ENCODE measurements at regions not wholly inside any gene's neighbourhood (a gene's known extent, or its start where the extent isn't known, plus 50 kb on each side); places are given as distances from the start of the nearest gene placed in this dataset.

DNA sequence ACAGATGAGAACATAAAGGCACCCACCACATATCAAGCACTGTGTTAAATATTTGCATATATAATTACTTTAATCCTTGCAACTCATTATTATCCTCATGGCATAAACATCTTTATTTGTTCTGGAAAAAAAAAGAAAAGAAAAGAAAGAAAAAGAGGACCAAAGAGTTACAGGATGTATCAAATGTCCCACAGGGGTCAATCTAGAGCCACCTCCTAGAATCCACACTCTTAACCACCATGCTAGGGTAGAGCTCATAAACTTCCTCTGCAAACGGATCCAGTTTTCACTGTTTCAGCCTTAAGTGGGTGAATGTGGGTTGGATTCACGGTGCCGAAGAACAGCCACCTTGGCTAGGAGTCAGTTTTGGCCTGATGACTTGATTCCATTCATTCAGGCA, 171.1 kb upstream of the PPARGC1A start:
- intact Hi-C loops (cut with DNase I), result no loop called here
- no peaks in the 10 kb centered on the region for H3K9me3 ChIP-seq
- H3K4me3 ChIP-seq, result no peak overlapping the region
- no peaks in the 10 kb centered on the region for H3K27me3 ChIP-seq
- no peaks in the 10 kb centered on the region for H3K36me3 ChIP-seq
- no peak overlapping the region for H3K9ac ChIP-seq (ENCODE audit: low read depth in 2 of 2, low read length in 2 of 2)
- no peaks in the 10 kb centered on the region for H3K4me1 ChIP-seq
- H3K27ac ChIP-seq, result no peak overlapping the region
- no peak for DNase-seq
- TF ChIP-seq CTCF (IDR thresholded peaks at IDR 0.05), result no peak

GRCh38 chr4:24059839-24060238, 170.0 kb upstream of the PPARGC1A start:
- H3K9ac ChIP-seq (ENCODE audit: low read depth in 2 of 2, low read length in 2 of 2), result no peak overlapping the region
- TF ChIP-seq CTCF (IDR thresholded peaks at IDR 0.05), result no peak
- no peaks in the 10 kb centered on the region for H3K4me1 ChIP-seq
- no peak overlapping the region for H3K4me3 ChIP-seq
- no peaks in the 10 kb centered on the region for H3K9me3 ChIP-seq
- intact Hi-C loops (cut with DNase I), result no loop called here
- no peak for DNase-seq
- no peaks in the 10 kb centered on the region for H3K36me3 ChIP-seq
- no peak overlapping the region for H3K27ac ChIP-seq
- no peaks in the 10 kb centered on the region for H3K27me3 ChIP-seq

- no peak for DNase-seq
- no peak for TF ChIP-seq CTCF (IDR thresholded peaks at IDR 0.05)
- Histone ChIP-seq H3K4me3 (no peak overlapping the region), H3K9ac (ENCODE audit: low read depth in 2 of 2, low read length in 2 of 2) (no peak overlapping the region), H3K9me3 (no peaks in the 10 kb centered on the region), H3K36me3 (no peaks in the 10 kb centered on the region), H3K4me1 (no peaks in the 10 kb centered on the region), H3K27ac (no peak overlapping the region), H3K27me3 (no peaks in the 10 kb centered on the region)
- intact Hi-C loops (cut with DNase I), result no loop called here
Observed at GRCh38 chr4:24057915-24058559, 168.2 kb upstream of the PPARGC1A start.

DNA sequence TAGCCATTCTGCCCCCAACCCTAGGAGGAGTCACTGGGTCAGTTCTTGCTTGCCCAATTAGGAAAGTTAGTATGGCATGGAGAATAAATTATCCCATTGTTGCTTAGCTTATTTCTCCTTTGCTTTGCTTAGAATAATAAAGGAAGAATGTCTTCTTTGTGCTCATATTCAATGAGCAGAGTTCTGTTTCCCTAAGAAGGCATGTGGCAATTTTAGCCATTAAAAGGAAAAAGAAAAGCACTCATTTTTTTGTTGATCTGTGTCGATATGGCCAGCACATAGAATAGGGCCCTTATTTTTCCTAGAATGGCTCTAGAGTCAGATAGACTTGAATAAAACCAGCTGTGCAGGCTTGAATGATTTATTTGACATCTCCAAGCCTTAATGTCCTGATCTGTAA, 166.4 kb upstream of the PPARGC1A start:
- H3K36me3 ChIP-seq, result no peaks in the 10 kb centered on the region
- H3K27me3 ChIP-seq, result no peaks in the 10 kb centered on the region
- no peak overlapping the region for H3K9ac ChIP-seq (ENCODE audit: low read depth in 2 of 2, low read length in 2 of 2)
- TF ChIP-seq CTCF (IDR thresholded peaks at IDR 0.05), result no peak
- no peaks in the 10 kb centered on the region for H3K9me3 ChIP-seq
- H3K4me1 ChIP-seq, result no peaks in the 10 kb centered on the region
- intact Hi-C loops (cut with DNase I), result no loop called here
- H3K4me3 ChIP-seq, result no peak overlapping the region
- H3K27ac ChIP-seq, result no peak overlapping the region
- no peak for DNase-seq

GRCh38 chr4:24055623-24056022, 165.8 kb upstream of the PPARGC1A start:
- Histone ChIP-seq H3K36me3 (no peaks in the 10 kb centered on the region), H3K4me3 (no peak overlapping the region), H3K27ac (no peak overlapping the region), H3K9ac (ENCODE audit: low read depth in 2 of 2, low read length in 2 of 2) (no peak overlapping the region), H3K27me3 (no peaks in the 10 kb centered on the region), H3K4me1 (no peaks in the 10 kb centered on the region), H3K9me3 (no peaks in the 10 kb centered on the region)
- TF ChIP-seq CTCF (IDR thresholded peaks at IDR 0.05), result no peak
- intact Hi-C loops (cut with DNase I), result no loop called here
- DNase-seq, result no peak

Measured in colonic mucosa (tissue), 4 donors.